Panc1 (cell line): ENCODE measurements at regions not wholly inside any gene's neighbourhood (a gene's known extent, or its start where the extent isn't known, plus 50 kb on each side); places are given as distances from the start of the nearest gene placed in this dataset.

Experiments used
- CTCF ChIP-seq: fragments of 450-650 bp; IDR thresholded peaks from 2 replicates; pipeline ENCODE4 v1.5.1; 2017; ENCODE audit warnings: mild to moderate bottlenecking
- POLR2AphosphoS5 ChIP-seq: IDR thresholded peaks from 2 replicates; pipeline ENCODE4 v1.6.1; 2012; ENCODE audit warnings: mild to moderate bottlenecking, low read depth, low read length, moderate library complexity
- REST ChIP-seq, 2 experiments: IDR thresholded peaks; 2 replicates each; pipeline ENCODE4 v1.6.1; 2011 to 2012; ENCODE audit warnings: low read depth in 2 of 2, control low read depth in 1 of 2, low read length in 1 of 2, mild to moderate bottlenecking in 1 of 2, moderate library complexity in 1 of 2; ENCODE audit not compliant: insufficient read depth in 1 of 2

GRCh38 chr2:77720115-77720514 is 197.9 kb upstream of the LRRTM4 start:
- no peak for TF ChIP-seq CTCF
- TF ChIP-seq POLR2AphosphoS5: no peak
- TF ChIP-seq REST (IDR thresholded peaks at IDR 0.05; ENCODE audit: insufficient read depth in 1 of 2, low read depth in 2 of 2, low read length in 1 of 2): no peak
